Endothelial cell of umbilical vein (primary cell): ENCODE measurements at regions not wholly inside any gene's neighbourhood (a gene's known extent, or its start where the extent isn't known, plus 50 kb on each side); places are given as distances from the start of the nearest gene placed in this dataset.
A peak's percentile ranks its signal among the peaks of the same experiment; 100 is the strongest.

Experiments used
- BruUV-seq: library from RNA; stranded (reverse); fragments of 400-500 nt; replicated peaks from 2 replicates; lab custom pipeline; 2021; lab: Mats Ljungman, UMichigan
- CTCF ChIA-PET: fragments of 300-600, 350-600 bp; sonication (Branson Sonifier 250); formaldehyde crosslinking; loops from one replicate; lab custom pipeline; 2021; ENCODE audit warnings: antibody characterized with exemption, inconsistent platforms; lab: Charles Lee
- POLR2A ChIA-PET: fragments of 300-600, 350-600 bp; sonication (Branson Sonifier 250); formaldehyde crosslinking; loops from one replicate; lab custom pipeline; 2021; ENCODE audit warnings: antibody characterized with exemption, inconsistent platforms; lab: Charles Lee
- DNase-seq: peaks from one replicate; pipeline ENCODE4 v3.0.0-alpha.2; 2011; ENCODE audit warnings: low read depth, low spot score
- FAIRE-seq: peaks from 2 replicates; lab custom pipeline; 2011; peaks lifted over from hg19 to GRCh38; lab: Jason Lieb, UNC
- H2AFZ ChIP-seq: 2 replicates; pipeline ENCODE4 v1.6.0; 2012; ENCODE audit warnings: low read depth, low read length, control low read depth, inconsistent platforms
- H3K27ac ChIP-seq: 2 replicates; pipeline ENCODE4 v1.5.1; 2011; ENCODE audit warnings: low read depth, mild to moderate bottlenecking, control low read depth, low read length, moderate library complexity; ENCODE audit not compliant: insufficient read depth
- H3K27me3 ChIP-seq, 2 experiments: 2 replicates each; pipeline versions ENCODE4 v1.6.0 to v1.6.1; 2011; ENCODE audit warnings: low read length in 2 of 2, mixed read lengths in 1 of 2; ENCODE audit not compliant: control insufficient read depth in 2 of 2, insufficient read depth in 2 of 2
- H3K36me3 ChIP-seq, 2 experiments: 2 replicates in 1 of 2; 3 replicates in 1 of 2; pipeline ENCODE4 v1.5.1; 2011; ENCODE audit warnings: low read length in 2 of 2, mild to moderate bottlenecking in 1 of 2, moderate library complexity in 1 of 2; ENCODE audit not compliant: control insufficient read depth in 2 of 2, insufficient read depth in 2 of 2; ENCODE audit errors: extremely low read depth in 1 of 2
- H3K4me1 ChIP-seq: 3 replicates; pipeline ENCODE4 v1.5.1; 2011; ENCODE audit warnings: mild to moderate bottlenecking, low read length; ENCODE audit not compliant: control insufficient read depth, insufficient read depth; ENCODE audit errors: extremely low read depth
- H3K4me2 ChIP-seq: 2 replicates; pipeline ENCODE4 v1.6.1; 2011; ENCODE audit warnings: low read length, control low read depth, mixed read lengths; ENCODE audit not compliant: insufficient read depth
- H3K4me3 ChIP-seq, 3 experiments: fragments of 200-600 bp in 1 of 3; sonication (generic), shearing (Covaris generic) in 1 of 3; replicated peaks in 1 of 3; 2 replicates each; pipeline ENCODE4 v1.5.1; 2011 to 2016; ENCODE audit warnings: control low read depth in 3 of 3, low read length in 3 of 3, mild to moderate bottlenecking in 2 of 3, inconsistent platforms in 1 of 3, low read depth in 1 of 3, moderate library complexity in 1 of 3; ENCODE audit not compliant: insufficient read depth in 1 of 3
- H3K79me2 ChIP-seq: 2 replicates; pipeline ENCODE4 v1.6.0; 2012; ENCODE audit warnings: low read length, inconsistent platforms; ENCODE audit not compliant: control insufficient read depth, insufficient read depth
- H3K9ac ChIP-seq: replicated peaks from 2 replicates; pipeline ENCODE3; 2011; ENCODE audit warnings: low read length, control low read depth; ENCODE audit not compliant: insufficient read depth; ENCODE audit errors: extremely low read depth
- H3K9me1 ChIP-seq: replicated peaks from 3 replicates; pipeline ENCODE4 v1.6.0; 2011; ENCODE audit warnings: mild to moderate bottlenecking, low read length; ENCODE audit not compliant: control insufficient read depth, insufficient read depth; ENCODE audit errors: extremely low read depth
- H3K9me3 ChIP-seq: replicated peaks from 2 replicates; pipeline ENCODE4 v1.5.1; 2012; ENCODE audit warnings: low read length, inconsistent platforms; ENCODE audit not compliant: control insufficient read depth, insufficient read depth
- H4K20me1 ChIP-seq: replicated peaks from 2 replicates; pipeline ENCODE3; 2011; ENCODE audit warnings: mild to moderate bottlenecking, low read length; ENCODE audit not compliant: control insufficient read depth, insufficient read depth; ENCODE audit errors: extremely low read depth
- EZH2 ChIP-seq: IDR thresholded peaks from 2 replicates; pipeline ENCODE4 v1.6.1; 2012; ENCODE audit warnings: borderline replicate concordance, low read depth, mild to moderate bottlenecking, moderate library complexity, low read length, inconsistent platforms; ENCODE audit not compliant: severe bottlenecking
- FOS ChIP-seq: IDR thresholded peaks from 2 replicates; pipeline ENCODE4 v1.6.1; 2011; ENCODE audit warnings: mild to moderate bottlenecking, low read length, moderate library complexity, borderline replicate concordance; ENCODE audit not compliant: insufficient read depth
- GATA2 ChIP-seq: IDR thresholded peaks from 2 replicates; pipeline ENCODE4 v1.7.0; 2011; ENCODE audit warnings: low read depth, mild to moderate bottlenecking, moderate library complexity, mixed read lengths, low read length; ENCODE audit not compliant: insufficient read length, insufficient read depth
- JUN ChIP-seq: IDR thresholded peaks from 2 replicates; pipeline ENCODE4 v1.6.1; 2011; ENCODE audit warnings: borderline replicate concordance, low read depth; ENCODE audit not compliant: insufficient read length, insufficient read depth
- MAX ChIP-seq: IDR thresholded peaks from 2 replicates; pipeline ENCODE4 v1.6.1; 2011; ENCODE audit not compliant: insufficient read depth, insufficient read length
- MYC ChIP-seq: IDR thresholded peaks from one replicate; pipeline ENCODE4 v1.6.1; 2011; ENCODE audit warnings: mild to moderate bottlenecking, low read depth, low read length
- POLR2A ChIP-seq: IDR thresholded peaks from 2 replicates; pipeline ENCODE4 v1.6.1; 2012; ENCODE audit warnings: low read depth, mild to moderate bottlenecking, control low read depth, low read length
- POLR2AphosphoS5 ChIP-seq: IDR thresholded peaks from 2 replicates; pipeline ENCODE4 v1.6.1; 2012; ENCODE audit warnings: low read depth, mild to moderate bottlenecking, control low read depth, low read length, moderate library complexity; ENCODE audit not compliant: insufficient read depth
- dilution Hi-C: fragments of 300-500 bp; cut with MboI; formaldehyde crosslinking; loops from one replicate; pipeline ENCODE4 v1.15.0; 2019; ENCODE audit warnings: low sequenced_read_pairs; ENCODE audit not compliant: extremely low pct_ligation_motif_present
- intact Hi-C: fragments of 100-400 bp; cut with micrococcal nuclease; formaldehyde crosslinking; loops from one replicate; pipeline ENCODE4 v1.10.0; 2022

GRCh38 chr3:65020281-65021160, 332.7 kb upstream of the ADAMTS9 start:
- Histone ChIP-seq H3K4me1 (no peaks in the 10 kb centered on the region), H3K9me3 (no peaks in the 10 kb centered on the region), H3K79me2 (no peaks in the 10 kb centered on the region), H3K9me1 (no peaks in the 10 kb centered on the region), H4K20me1 (no peaks in the 10 kb centered on the region), H2AFZ (peak overlapping the region; percentile 34), H3K27ac (no peak overlapping the region), H3K4me3 (no peak overlapping the region), H3K9ac (no peak overlapping the region), H3K36me3 (no peaks in the 10 kb centered on the region), H3K4me2 (no peak overlapping the region), H3K27me3 (no peaks in the 10 kb centered on the region)
- intact Hi-C loops (no loop called here), dilution Hi-C loops (no loop called here)
- FAIRE-seq (peak; percentile 37), DNase-seq (peak; percentile 50)
- ChIA-PET CTCF (interaction anchor here (1.2 kb wide), 2 partner anchors 9 to 150 kb away, joined by 3 to 5 read pairs; no protein-coding TSS in a partner anchor), POLR2A (no interaction called here)
- TF ChIP-seq EZH2 (no peak), POLR2AphosphoS5 (no peak), JUN (no peak), GATA2 (no peak), FOS (no peak), MAX (no peak), MYC (no peak), POLR2A (no peak)
- BruUV-seq: no TSS peak
